HG03439 (cell line): ENCODE measurements at regions not wholly inside any gene's neighbourhood (a gene's known extent, or its start where the extent isn't known, plus 50 kb on each side); places are given as distances from the start of the nearest gene placed in this dataset.
A peak's percentile ranks its signal among the peaks of the same experiment; 100 is the strongest.

ENCODE experiments used
- ATAC-seq: cut with Tn5 transposase; IDR thresholded peaks from one replicate; pipeline ENCODE4 v1.9.1; 2021; ENCODE audit warnings: mild to moderate bottlenecking, moderate library complexity; ENCODE audit not compliant: unreplicated experiment

- no peak for ATAC-seq
Observed at GRCh38 chr5:89034588-89034987, 151.6 kb upstream of the MEF2C start.

DNA sequence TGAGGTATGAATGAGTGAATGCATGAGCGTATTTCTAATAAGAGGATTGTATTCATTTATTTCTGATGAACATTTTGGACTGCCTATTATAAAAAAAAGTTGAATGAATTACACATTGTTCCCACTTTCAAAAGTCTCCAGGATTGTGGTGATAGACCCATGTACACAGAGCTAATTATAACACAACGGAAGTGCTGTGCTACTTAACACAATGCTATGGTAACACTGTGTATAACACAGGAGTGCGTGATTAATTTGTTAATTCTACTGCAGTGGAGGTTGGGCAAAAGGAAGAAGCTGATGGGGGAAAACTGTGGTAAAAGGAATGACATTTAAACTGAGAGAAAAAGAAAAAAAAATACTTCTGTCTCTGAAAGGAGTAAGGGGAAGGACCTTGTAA lies 147.8 kb upstream of the MEF2C start:
- no peak for ATAC-seq

GRCh38 chr5:89028595-89029285 lies 145.8 kb upstream of the MEF2C start:
- ATAC-seq: no peak

- ATAC-seq: no peak
Observed at GRCh38 chr5:89024045-89024444, 141.1 kb upstream of the MEF2C start.

DNA sequence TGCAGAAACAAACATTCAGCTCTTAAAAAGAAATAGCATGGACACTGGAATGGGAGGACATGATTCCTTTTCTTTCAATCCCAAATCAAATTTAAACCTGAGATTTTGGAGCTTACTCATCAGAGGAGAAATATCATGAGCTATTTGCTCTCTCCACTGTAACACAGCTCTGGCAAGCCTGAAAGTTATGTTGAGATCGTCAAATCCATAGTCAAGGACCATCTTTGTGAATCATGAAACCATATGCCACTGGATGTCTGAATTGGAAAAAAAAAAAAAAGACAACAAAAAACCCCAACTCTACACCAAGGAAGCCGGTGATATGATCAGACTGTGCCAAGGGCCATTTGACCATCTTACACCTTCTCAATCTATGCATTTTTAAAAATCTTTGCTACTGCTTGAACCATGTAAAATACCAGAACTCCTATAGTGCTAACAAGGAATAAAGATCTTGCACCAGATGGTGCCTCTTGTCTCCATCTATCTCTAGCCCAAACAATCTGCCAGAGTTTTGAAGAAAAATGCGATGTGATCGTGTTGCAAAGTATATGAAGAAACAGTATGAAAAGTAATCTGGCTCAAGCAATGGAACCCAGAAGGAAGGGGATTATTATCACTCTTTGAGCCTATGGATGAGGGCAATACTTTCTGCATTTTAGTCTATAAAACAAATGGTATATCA lies 138.1 kb upstream of the MEF2C start:
- ATAC-seq: no peak

DNA sequence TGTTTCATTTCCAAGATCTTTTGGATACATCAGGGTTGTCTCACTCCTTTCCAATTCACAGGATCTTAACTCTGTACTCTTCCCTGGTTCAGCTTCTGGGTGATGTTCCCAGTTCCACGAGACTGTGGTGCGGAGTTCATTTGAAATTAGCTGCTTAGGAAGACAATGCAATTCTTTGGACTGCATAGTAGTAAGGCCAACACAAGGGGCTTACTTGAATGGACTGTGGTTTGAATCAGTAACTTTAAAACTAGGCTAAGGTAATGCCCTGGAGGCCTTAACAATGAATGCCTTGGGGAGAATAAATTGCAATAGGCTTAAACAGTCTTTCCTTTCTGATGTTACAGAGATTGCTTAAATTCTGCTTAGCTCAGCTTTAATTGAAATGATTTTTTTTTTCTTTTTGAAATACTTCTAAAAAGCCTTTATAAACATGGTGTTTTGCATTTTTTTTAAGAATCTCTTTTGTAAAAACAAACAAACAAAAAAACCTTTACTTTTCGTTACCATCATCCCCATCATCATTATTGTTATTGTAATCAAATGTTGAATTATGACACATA lies 133.8 kb upstream of the MEF2C start:
- ATAC-seq: no peak

DNA sequence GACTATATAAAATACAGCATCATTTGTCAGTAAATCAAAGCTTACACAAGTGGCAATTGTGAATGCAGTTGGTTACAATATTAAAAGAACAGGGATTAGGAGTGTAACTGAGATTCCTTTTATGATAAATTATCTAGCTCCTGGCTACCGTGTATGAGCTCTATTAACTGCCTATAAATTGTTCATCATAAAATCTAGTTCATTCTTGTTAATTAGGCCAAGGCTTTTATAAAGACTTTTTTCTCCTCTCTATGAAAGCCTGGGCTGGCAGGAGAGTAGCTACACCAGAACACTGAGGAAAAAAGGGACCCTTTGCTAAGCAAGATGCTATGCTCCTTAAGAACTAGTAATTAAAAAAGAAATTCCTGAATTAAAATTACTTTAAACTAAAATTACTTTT lies 132.4 kb upstream of the MEF2C start:
- no peak for ATAC-seq

DNA sequence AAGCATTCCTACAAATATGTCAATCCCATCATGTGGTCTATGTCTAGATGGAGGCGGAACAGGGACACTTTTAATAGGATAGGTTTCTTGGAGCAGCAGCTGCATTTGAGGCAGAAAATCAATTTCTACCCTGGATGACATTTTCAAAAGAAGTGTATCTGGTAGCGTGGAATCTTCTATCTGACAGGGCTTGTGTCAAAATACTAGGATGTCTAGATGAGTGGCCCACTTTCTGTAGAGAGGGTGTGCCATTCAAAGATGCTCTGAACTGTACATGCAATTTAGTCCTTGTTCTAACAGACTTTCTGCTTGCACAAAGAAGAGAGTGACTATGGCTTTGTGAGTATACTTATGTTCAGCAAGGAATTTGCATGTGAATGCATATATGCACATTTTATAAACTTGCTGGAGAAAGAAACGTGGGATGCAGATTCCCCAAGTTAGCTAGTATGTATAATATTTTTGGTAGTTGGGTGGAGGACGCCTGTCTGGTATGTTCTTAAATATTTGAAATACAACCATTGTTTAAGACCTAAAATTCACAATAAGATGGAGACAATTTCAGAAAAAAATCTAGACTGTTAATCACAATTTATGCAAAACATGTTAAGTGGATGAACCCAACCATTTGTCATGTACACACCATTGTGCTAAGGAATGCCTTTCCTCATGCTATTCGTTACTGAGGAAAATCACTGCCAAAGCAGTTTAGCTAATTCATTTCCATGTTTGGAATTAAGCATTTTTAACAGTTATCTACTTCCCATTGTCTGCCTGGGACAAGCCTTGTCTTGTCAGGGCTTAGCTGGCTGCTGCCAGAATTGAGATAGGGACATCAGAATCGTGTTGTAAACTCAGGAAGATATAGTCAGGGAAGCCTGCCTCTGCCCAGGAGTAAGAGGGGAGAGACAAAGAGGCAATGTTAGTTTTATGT lies 129.1 kb upstream of the MEF2C start:
- ATAC-seq: no peak

DNA sequence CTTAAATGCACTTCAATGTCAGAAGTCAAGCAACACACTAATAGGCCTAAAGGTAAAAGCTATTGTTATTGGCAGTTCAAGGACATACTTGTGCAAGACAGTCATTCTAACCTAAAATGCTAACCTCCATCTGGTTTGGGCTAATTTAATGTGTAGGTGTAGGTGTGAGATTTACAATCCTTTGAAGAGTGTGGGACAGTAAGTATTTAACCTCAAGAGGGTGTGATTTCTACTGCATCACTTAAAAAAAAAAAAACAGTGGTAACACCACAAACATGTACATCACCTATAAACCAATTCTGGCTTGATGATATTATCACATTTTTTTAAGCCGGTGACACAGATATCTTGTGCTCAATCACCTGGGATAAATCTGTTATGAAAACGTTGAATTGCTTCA lies 127.5 kb upstream of the MEF2C start:
- no peak for ATAC-seq

GRCh38 chr5:89008291-89008690 lies 125.3 kb upstream of the MEF2C start:
- ATAC-seq: no peak

DNA sequence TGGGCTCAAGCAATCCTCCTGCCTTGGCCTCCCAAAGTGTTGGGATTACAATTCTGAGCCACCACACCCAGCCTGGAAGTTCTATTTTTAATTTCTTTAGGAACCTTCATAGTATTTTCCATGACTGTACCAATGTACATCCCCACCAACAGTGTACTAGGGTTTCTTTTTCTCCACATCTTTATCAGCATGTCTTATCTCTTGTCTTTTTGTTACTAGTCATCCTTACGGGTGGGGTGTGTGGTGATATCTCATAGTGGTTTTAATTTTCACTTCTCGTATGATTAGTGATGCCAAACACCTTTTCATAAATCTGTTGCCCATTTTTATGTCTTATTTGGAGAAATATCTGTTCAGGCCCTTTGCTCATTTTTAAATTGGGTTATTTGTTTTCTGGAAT lies 123.0 kb upstream of the MEF2C start:
- ATAC-seq: no peak

GRCh38 chr5:89004379-89004778 lies 121.4 kb upstream of the MEF2C start:
- no peak for ATAC-seq

GRCh38 chr5:89003563-89004036 lies 120.6 kb upstream of the MEF2C start:
- ATAC-seq: no peak

- ATAC-seq: no peak
Observed at GRCh38 chr5:88999853-89000252, 116.9 kb upstream of the MEF2C start.

DNA sequence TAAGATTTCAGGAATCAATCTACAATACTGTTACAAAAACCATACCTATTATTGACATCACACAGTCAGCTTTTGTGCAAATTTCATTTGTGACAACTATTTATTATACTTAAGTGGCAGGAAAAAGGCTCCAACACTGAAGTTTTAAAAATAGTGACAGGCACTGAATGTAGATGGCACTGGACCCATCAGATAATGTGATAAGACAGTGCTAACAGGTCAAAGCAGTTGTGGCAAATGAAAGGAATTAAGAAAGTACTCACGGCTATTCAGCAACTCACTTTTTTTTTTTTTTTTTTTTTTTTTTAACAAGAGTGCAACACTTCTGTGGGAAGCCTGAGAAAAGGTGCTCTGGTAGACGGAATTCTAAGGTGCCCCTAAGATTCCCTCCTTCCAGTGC lies 115.0 kb upstream of the MEF2C start:
- ATAC-seq: no peak

DNA sequence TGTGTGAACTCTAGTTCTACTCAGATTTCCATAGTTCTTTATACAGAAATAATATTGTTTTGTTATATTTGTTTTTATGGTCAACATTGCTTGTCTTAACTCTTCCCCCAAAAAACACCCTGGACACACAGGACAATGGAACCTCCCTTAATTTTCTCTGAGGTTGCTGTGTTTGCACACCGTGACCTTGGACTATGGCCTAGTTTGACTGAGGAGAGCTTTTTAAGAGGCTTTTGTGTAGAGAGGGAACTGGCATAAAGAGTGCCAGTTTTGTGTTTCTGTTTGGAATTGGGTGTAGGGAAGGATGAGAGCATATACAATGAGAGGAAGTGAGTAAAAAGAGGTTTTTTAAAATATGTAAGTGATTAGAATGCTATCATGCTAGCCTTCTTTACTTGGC lies 101.1 kb upstream of the MEF2C start:
- ATAC-seq: no peak

DNA sequence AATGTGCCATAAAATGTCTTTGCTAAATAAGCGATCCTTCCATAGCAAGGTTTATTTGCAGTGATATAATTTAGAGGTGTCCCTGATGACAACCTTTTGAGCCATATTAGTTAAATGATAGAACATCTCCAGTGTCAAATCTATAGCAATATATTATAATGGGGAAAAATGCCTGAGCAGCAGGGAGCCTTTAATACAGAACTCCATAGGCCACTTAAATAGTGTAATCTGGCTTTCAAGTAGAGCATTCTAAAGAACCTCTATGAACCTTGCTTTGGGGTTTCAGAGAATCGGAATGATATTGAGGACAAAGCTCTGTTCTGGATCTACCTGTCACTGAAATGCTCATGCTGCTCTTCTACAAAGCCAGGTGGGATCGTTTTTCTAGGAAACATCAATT lies 96.7 kb upstream of the MEF2C start:
- peak; percentile 16 for ATAC-seq

DNA sequence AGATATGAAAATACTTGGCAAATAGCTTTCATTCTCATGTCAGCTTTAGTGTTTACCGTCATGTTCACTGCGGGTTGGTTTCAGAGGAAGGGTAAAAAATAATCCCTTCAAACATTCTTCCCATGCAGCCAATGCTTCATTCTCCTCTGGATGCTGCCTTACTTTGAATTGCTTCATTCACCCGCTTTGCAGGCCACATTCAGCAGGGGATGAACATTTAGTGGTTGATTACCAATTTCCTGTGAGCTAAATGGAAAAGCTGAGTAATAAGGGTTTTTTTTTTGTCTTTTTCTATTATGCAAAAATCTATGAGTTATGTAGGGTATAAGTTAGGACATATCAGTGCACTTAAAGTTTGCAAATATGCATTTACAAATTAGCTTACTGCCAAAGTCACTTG lies 96.3 kb upstream of the MEF2C start:
- peak; percentile 81 for ATAC-seq

GRCh38 chr5:88976914-88977313 lies 93.9 kb upstream of the MEF2C start:
- ATAC-seq: no peak

DNA sequence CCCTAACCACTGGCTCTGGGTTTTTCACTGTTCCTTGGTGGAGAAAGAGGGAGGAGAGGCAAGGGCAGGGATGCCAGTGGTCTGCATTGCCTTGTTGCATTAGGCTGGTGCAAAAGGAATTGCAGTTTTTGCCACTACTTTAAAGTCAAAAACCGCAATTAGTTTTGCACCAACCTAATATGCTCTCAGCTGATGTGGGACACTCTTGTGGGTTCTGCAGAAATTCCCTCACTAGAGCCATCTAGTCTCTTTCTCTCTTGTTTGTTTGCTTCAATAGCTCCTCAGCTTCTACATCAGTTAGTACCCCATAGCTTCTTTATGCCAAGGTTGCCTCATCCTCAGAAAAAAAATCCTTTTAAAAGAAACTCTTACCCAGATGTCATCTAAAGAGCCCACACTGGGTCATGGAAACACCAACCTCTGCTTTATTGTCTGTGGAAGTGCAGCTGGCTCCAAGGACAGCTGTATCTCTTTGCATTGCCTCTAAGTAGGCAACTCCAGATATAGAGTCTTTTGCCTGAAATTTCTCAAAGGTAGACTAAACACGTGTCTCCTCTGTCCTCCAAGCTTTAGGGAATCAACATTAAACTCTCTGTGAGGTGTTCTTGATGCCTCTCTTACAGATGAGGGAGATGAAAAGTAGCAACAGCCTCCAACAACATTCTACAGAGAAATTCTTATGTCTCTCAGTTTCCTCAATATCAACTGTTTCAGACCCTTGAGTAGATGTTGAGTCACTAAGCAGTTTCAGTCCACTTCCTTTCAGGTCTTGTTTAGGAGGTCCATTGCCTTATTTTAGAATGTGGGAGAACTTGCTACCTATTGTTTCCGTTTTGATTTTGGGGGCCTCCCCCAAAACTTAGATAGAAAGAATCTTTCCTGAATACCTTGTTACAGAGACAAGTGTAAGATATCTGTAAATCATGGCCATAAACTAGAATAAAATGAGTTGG lies 84.9 kb upstream of the MEF2C start:
- ATAC-seq: no peak
